Smooth muscle cell (in vitro differentiated cells): ENCODE measurements at regions not wholly inside any gene's neighbourhood (a gene's known extent, or its start where the extent isn't known, plus 50 kb on each side); places are given as distances from the start of the nearest gene placed in this dataset.
A peak's percentile ranks its signal among the peaks of the same experiment; 100 is the strongest.

Experiments
- DNase-seq: peaks from one replicate; lab custom pipeline; 2025; ENCODE audit not compliant: unreplicated experiment; lab: John Stamatoyannopoulos, UW
- H2AFZ ChIP-seq: fragments of 200-600 bp; sonication (generic); 2 replicates; pipeline ENCODE4 v1.6.0; 2016; ENCODE audit warnings: antibody characterized with exemption, low read depth, mild to moderate bottlenecking
- H3F3A ChIP-seq: fragments of 200-600 bp; sonication (generic); 2 replicates; pipeline ENCODE4 v1.6.0; 2017; ENCODE audit warnings: antibody characterized with exemption, low read depth
- H3K27ac ChIP-seq: fragments of 200-600 bp; sonication (generic); 2 replicates; pipeline ENCODE4 v1.5.1; 2016; ENCODE audit warnings: low read depth, mild to moderate bottlenecking
- H3K27me3 ChIP-seq: fragments of 200-600 bp; sonication (generic); 2 replicates; pipeline ENCODE4 v1.6.1; 2016; ENCODE audit warnings: low read depth, mild to moderate bottlenecking
- H3K36me3 ChIP-seq: fragments of 200-600 bp; sonication (generic); 2 replicates; pipeline ENCODE4 v1.5.1; 2016; ENCODE audit warnings: low read depth
- H3K4me1 ChIP-seq: fragments of 200-600 bp; sonication (generic); 2 replicates; pipeline ENCODE4 v1.5.1; 2016; ENCODE audit warnings: low read depth
- H3K4me2 ChIP-seq: fragments of 200-600 bp; sonication (generic); 2 replicates; pipeline ENCODE4 v1.6.0; 2016; ENCODE audit warnings: mild to moderate bottlenecking
- H3K4me3 ChIP-seq: fragments of 200-600 bp; sonication (generic); 2 replicates; pipeline ENCODE4 v1.5.1; 2016; ENCODE audit warnings: mild to moderate bottlenecking
- H3K79me2 ChIP-seq: fragments of 200-600 bp; sonication (generic); 2 replicates; pipeline ENCODE4 v1.6.0; 2016; ENCODE audit warnings: low read depth, mild to moderate bottlenecking
- H3K9ac ChIP-seq: fragments of 200-600 bp; sonication (generic); 2 replicates; pipeline ENCODE4 v1.6.0; 2016; ENCODE audit warnings: low read depth
- H3K9me3 ChIP-seq: fragments of 200-600 bp; sonication (generic); replicated peaks from 2 replicates; pipeline ENCODE4 v1.5.1; 2016; ENCODE audit warnings: low read depth
- H4K20me1 ChIP-seq: fragments of 200-600 bp; sonication (generic); 2 replicates; pipeline ENCODE4 v1.6.0; 2016; ENCODE audit warnings: low read depth
- CTCF ChIP-seq: fragments of 200-600 bp; sonication (generic); IDR thresholded peaks from 2 replicates; pipeline ENCODE4 v1.5.1; 2017; ENCODE audit warnings: borderline replicate concordance, mild to moderate bottlenecking, antibody characterized with exemption; ENCODE audit not compliant: insufficient read depth, poor library complexity, severe bottlenecking
- WGBS: methylation state at CpG from one replicate; pipeline ENCODE4 v1.1.7; 2016; ENCODE audit warnings: low lambda C conversion rate; 5-methylcytosine and 5-hydroxymethylcytosine counted together

- TF ChIP-seq CTCF: no peak
- H3K79me2 ChIP-seq: no peaks in the 10 kb centered on the region
- no peaks in the 10 kb centered on the region for H3K27me3 ChIP-seq
- no peaks in the 10 kb centered on the region for H3F3A ChIP-seq
- 73% methylated on average over 1 of the region's 1 CpG for WGBS
- H3K4me2 ChIP-seq: no peak overlapping the region
- H3K4me3 ChIP-seq: no peak overlapping the region
- no peak overlapping the region for H3K27ac ChIP-seq
- no peaks in the 10 kb centered on the region for H3K4me1 ChIP-seq
- H3K36me3 ChIP-seq: no peaks in the 10 kb centered on the region
- H3K9ac ChIP-seq: no peak overlapping the region
- H2AFZ ChIP-seq: no peak overlapping the region
- no peaks in the 10 kb centered on the region for H4K20me1 ChIP-seq
- no peak for DNase-seq
- H3K9me3 ChIP-seq: no peaks in the 10 kb centered on the region
Measured at GRCh38 chr5:129398026-129398678, 61.9 kb upstream of the ADAMTS19 start.

- no peaks in the 10 kb centered on the region for H3K36me3 ChIP-seq
- no peaks in the 10 kb centered on the region for H4K20me1 ChIP-seq
- no peak overlapping the region for H3K9ac ChIP-seq
- H3K9me3 ChIP-seq: no peaks in the 10 kb centered on the region
- no peaks in the 10 kb centered on the region for H3K27me3 ChIP-seq
- no peaks in the 10 kb centered on the region for H3K4me1 ChIP-seq
- 57% methylated on average over 2 of the region's 2 CpGs for WGBS
- no peak overlapping the region for H2AFZ ChIP-seq
- H3K79me2 ChIP-seq: no peaks in the 10 kb centered on the region
- no peaks in the 10 kb centered on the region for H3F3A ChIP-seq
- no peak overlapping the region for H3K4me3 ChIP-seq
- no peak overlapping the region for H3K4me2 ChIP-seq
- no peak for TF ChIP-seq CTCF
- H3K27ac ChIP-seq: no peak overlapping the region
- DNase-seq: no peak
Measured at GRCh38 chr5:129399069-129399468, 61.0 kb upstream of the ADAMTS19 start.

GRCh38 chr5:129400395-129400983 lies 59.6 kb upstream of the ADAMTS19 start:
- Histone ChIP-seq H2AFZ (peak overlapping the region; percentile 92), H3K27me3 (no peaks in the 10 kb centered on the region), H3K4me2 (peak overlapping the region; percentile 52), H3K9ac (no peak overlapping the region), H3K4me3 (peak overlapping the region; percentile 17), H3K36me3 (no peaks in the 10 kb centered on the region), H3K4me1 (no peaks in the 10 kb centered on the region), H4K20me1 (no peaks in the 10 kb centered on the region), H3K79me2 (no peaks in the 10 kb centered on the region), H3K27ac (no peak overlapping the region), H3K9me3 (no peaks in the 10 kb centered on the region), H3F3A (no peaks in the 10 kb centered on the region)
- TF ChIP-seq CTCF: peak; percentile 29
- no peak for DNase-seq
- WGBS: 67% methylated on average over 5 of the region's 5 CpGs

GRCh38 chr5:129405222-129405621 lies 54.9 kb upstream of the ADAMTS19 start:
- Histone ChIP-seq H3K4me3 (no peak overlapping the region), H3F3A (peaks cover 10% of the 10 kb centered on the region), H3K9me3 (no peaks in the 10 kb centered on the region), H3K4me1 (peaks cover 5% of the 10 kb centered on the region), H3K27ac (no peak overlapping the region), H3K27me3 (no peaks in the 10 kb centered on the region), H3K79me2 (no peaks in the 10 kb centered on the region), H3K9ac (no peak overlapping the region), H4K20me1 (no peaks in the 10 kb centered on the region), H3K4me2 (peak overlapping the region; percentile 75), H3K36me3 (no peaks in the 10 kb centered on the region), H2AFZ (no peak overlapping the region)
- WGBS: 56% methylated on average over 2 of the region's 2 CpGs
- no peak for TF ChIP-seq CTCF
- DNase-seq: no peak
